ENCODE measurements at regions not wholly inside any gene's neighbourhood (a gene's known extent, or its start where the extent isn't known, plus 50 kb on each side); places are given as distances from the start of the nearest gene placed in this dataset.

DNA sequence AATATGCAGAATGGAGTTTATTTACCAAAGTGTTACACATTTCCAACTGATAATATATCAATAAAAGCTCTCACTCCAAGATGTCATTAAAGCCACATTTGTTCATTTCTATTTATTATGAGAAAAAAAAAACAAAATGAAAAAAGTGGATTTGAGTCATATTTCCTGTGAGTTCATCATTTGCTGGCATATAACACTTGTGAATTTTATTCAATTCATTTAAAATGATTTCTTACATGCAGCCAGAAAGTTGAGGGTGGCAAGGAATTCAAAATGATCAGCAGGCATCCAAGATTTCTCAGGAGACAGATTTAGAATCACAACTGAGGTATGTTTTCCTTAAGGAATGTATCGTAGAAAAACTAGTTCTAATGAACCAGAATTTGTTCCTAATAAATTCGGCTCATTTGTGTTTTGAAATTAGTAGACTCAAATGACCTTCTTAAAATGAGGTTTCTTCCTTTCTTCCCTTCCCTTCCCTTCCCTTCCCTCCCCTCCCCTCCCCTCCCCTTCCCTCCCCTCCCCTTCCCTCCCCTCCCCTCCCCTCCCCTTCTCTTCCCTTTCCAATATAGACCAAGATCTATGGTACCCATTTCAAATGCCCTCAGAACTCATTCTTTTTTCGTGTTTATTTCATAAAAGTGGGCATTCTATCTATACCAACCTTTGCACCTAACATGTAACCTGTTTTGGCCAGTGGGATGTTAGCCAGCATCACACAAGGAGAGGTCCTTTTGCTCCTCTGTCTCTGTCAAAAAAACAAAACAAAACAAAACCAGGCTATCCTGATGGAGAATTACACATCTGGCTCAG is 357.9 kb upstream of the TSHZ2 start:
- H3K9ac ChIP-seq (ENCODE audit: low read length) = no peak overlapping the region
- no peak overlapping the region for H3K4me3 ChIP-seq (ENCODE audit: low read length)
- H3K79me2 ChIP-seq (replicated peaks; ENCODE audit: insufficient read depth, low read length) = no peaks in the 10 kb centered on the region
- H3K4me2 ChIP-seq (ENCODE audit: low read length) = no peak overlapping the region
- no peaks in the 10 kb centered on the region for H4K20me1 ChIP-seq (ENCODE audit: insufficient read depth)
- TF ChIP-seq EZH2 (IDR thresholded peaks at IDR 0.05; ENCODE audit: borderline replicate concordance, insufficient read depth, low read length, poor library complexity, severe bottlenecking) (no peak), EP300 (conservative IDR thresholded peaks at IDR 0.05; ENCODE audit: poor library complexity, severe bottlenecking) (no peak), RAD21 (conservative IDR thresholded peaks at IDR 0.05) (no peak), TAF1 (IDR thresholded peaks at IDR 0.05; ENCODE audit: low read depth) (no peak), POLR2AphosphoS5 (IDR thresholded peaks at IDR 0.05) (no peak), MXI1 (conservative IDR thresholded peaks at IDR 0.05; ENCODE audit: poor library complexity, severe bottlenecking) (no peak)
- TF ChIP-seq, protein P1, sequence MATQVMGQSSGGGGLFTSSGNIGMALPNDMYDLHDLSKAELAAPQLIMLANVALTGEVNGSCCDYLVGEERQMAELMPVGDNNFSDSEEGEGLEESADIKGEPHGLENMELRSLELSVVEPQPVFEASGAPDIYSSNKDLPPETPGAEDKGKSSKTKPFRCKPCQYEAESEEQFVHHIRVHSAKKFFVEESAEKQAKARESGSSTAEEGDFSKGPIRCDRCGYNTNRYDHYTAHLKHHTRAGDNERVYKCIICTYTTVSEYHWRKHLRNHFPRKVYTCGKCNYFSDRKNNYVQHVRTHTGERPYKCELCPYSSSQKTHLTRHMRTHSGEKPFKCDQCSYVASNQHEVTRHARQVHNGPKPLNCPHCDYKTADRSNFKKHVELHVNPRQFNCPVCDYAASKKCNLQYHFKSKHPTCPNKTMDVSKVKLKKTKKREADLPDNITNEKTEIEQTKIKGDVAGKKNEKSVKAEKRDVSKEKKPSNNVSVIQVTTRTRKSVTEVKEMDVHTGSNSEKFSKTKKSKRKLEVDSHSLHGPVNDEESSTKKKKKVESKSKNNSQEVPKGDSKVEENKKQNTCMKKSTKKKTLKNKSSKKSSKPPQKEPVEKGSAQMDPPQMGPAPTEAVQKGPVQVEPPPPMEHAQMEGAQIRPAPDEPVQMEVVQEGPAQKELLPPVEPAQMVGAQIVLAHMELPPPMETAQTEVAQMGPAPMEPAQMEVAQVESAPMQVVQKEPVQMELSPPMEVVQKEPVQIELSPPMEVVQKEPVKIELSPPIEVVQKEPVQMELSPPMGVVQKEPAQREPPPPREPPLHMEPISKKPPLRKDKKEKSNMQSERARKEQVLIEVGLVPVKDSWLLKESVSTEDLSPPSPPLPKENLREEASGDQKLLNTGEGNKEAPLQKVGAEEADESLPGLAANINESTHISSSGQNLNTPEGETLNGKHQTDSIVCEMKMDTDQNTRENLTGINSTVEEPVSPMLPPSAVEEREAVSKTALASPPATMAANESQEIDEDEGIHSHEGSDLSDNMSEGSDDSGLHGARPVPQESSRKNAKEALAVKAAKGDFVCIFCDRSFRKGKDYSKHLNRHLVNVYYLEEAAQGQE (IDR thresholded peaks at IDR 0.05; ENCODE audit: borderline replicate concordance) = no peak
- TF ChIP-seq, protein P2, sequence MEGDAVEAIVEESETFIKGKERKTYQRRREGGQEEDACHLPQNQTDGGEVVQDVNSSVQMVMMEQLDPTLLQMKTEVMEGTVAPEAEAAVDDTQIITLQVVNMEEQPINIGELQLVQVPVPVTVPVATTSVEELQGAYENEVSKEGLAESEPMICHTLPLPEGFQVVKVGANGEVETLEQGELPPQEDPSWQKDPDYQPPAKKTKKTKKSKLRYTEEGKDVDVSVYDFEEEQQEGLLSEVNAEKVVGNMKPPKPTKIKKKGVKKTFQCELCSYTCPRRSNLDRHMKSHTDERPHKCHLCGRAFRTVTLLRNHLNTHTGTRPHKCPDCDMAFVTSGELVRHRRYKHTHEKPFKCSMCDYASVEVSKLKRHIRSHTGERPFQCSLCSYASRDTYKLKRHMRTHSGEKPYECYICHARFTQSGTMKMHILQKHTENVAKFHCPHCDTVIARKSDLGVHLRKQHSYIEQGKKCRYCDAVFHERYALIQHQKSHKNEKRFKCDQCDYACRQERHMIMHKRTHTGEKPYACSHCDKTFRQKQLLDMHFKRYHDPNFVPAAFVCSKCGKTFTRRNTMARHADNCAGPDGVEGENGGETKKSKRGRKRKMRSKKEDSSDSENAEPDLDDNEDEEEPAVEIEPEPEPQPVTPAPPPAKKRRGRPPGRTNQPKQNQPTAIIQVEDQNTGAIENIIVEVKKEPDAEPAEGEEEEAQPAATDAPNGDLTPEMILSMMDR (IDR thresholded peaks at IDR 0.05; ENCODE audit: poor library complexity, severe bottlenecking) = no peak
- H3K27me3 ChIP-seq (ENCODE audit: insufficient read depth, low read depth, low read length) = no peaks in the 10 kb centered on the region
- H3K9me3 ChIP-seq (ENCODE audit: low read length) = no peaks in the 10 kb centered on the region
- H3K27ac ChIP-seq (ENCODE audit: low read length) = no peak overlapping the region
- no peaks in the 10 kb centered on the region for H3K9me2 ChIP-seq (ENCODE audit: insufficient read depth, low read length)
- peaks cover 8% of the 10 kb centered on the region for H3F3A ChIP-seq (ENCODE audit: insufficient read depth, low read length, poor library complexity, severe bottlenecking)
- H3K36me3 ChIP-seq (ENCODE audit: insufficient read depth, low read length) = no peaks in the 10 kb centered on the region
- H2AFZ ChIP-seq (ENCODE audit: low read depth, low read length) = no peak overlapping the region

DNA sequence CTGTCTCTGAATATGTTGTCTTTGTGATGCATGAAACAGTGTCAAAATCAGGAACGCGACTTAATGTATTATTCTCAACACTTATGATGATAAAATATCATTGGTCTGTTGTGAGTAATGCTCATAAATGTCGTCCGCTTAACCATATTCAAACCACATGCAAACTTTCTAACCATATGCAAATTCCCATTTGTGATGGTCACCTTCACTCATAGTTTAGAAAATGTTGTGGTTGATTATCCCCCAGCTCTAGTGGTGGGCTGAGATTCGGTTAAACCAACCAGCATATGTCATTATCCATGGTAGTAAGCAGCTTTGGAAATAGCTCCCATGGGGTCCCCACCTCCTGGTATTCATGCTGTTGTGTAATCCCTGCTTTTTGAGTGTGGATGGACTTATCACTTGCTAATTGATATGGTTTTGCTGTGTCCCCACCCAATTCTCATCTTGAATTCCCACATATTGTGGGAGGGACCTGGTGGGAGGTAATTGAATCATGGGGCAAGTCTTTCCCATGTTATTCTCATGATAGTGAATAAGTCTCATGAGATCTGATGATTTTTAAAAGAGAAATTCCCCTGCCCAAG is 360.0 kb upstream of the TSHZ2 start:
- H3K4me2 ChIP-seq (ENCODE audit: low read length) = no peak overlapping the region
- no peak overlapping the region for H2AFZ ChIP-seq (ENCODE audit: low read depth, low read length)
- no peaks in the 10 kb centered on the region for H3K27me3 ChIP-seq (ENCODE audit: insufficient read depth, low read depth, low read length)
- H3F3A ChIP-seq (ENCODE audit: insufficient read depth, low read length, poor library complexity, severe bottlenecking) = no peaks in the 10 kb centered on the region
- no peaks in the 10 kb centered on the region for H4K20me1 ChIP-seq (ENCODE audit: insufficient read depth)
- no peaks in the 10 kb centered on the region for H3K9me3 ChIP-seq (ENCODE audit: low read length)
- no peaks in the 10 kb centered on the region for H3K36me3 ChIP-seq (ENCODE audit: insufficient read depth, low read length)
- TF ChIP-seq POLR2AphosphoS5 (IDR thresholded peaks at IDR 0.05) = no peak
- no peak for TF ChIP-seq RAD21 (conservative IDR thresholded peaks at IDR 0.05)
- no peak for TF ChIP-seq SMC3 (conservative IDR thresholded peaks at IDR 0.05; ENCODE audit: poor library complexity)
- TF ChIP-seq, protein P1 (IDR thresholded peaks at IDR 0.05; ENCODE audit: borderline replicate concordance) = no peak
- no peak for TF ChIP-seq EP300 (conservative IDR thresholded peaks at IDR 0.05; ENCODE audit: poor library complexity, severe bottlenecking)
- no peak overlapping the region for H3K4me3 ChIP-seq (ENCODE audit: low read length)
- H3K9ac ChIP-seq (ENCODE audit: low read length) = no peak overlapping the region
- no peak overlapping the region for H3K27ac ChIP-seq (ENCODE audit: low read length)
- H3K79me2 ChIP-seq (replicated peaks; ENCODE audit: insufficient read depth, low read length) = no peaks in the 10 kb centered on the region
- no peaks in the 10 kb centered on the region for H3K9me2 ChIP-seq (ENCODE audit: insufficient read depth, low read length)
